GM23338 (cell line): ENCODE measurements at regions not wholly inside any gene's neighbourhood (a gene's known extent, or its start where the extent isn't known, plus 50 kb on each side); places are given as distances from the start of the nearest gene placed in this dataset.

Experiments used
- ATAC-seq: fragments of 200-7000 bp; cut with Tn5 transposase; 3 replicates; pipeline ENCODE4 v1.9.1; 2020
- DNase-seq: peaks from one replicate; pipeline ENCODE4 v3.0.0-alpha.2; 2015; ENCODE audit warnings: low spot score
- H2AFZ ChIP-seq: fragments of 200-600 bp; sonication (generic); 2 replicates; pipeline ENCODE4 v1.8.0; 2016; ENCODE audit warnings: antibody characterized with exemption, mild to moderate bottlenecking, moderate library complexity
- H3F3A ChIP-seq: fragments of 200-600 bp; sonication (generic); replicated peaks from 2 replicates; pipeline ENCODE4 v1.8.0; 2017; ENCODE audit warnings: antibody characterized with exemption, mixed run types, low read depth
- H3K27ac ChIP-seq: fragments of 200-600 bp; sonication (generic); 2 replicates; pipeline ENCODE4 v1.6.1; 2016; ENCODE audit warnings: low read depth
- H3K27me3 ChIP-seq: fragments of 200-600 bp; sonication (generic); 2 replicates; pipeline ENCODE4 v1.8.0; 2016; ENCODE audit warnings: mild to moderate bottlenecking, mixed run types, moderate library complexity; ENCODE audit not compliant: insufficient read depth
- H3K36me3 ChIP-seq: fragments of 200-600 bp; sonication (generic); 2 replicates; pipeline ENCODE4 v1.8.0; 2016; ENCODE audit warnings: mild to moderate bottlenecking; ENCODE audit not compliant: insufficient read depth
- H3K4me1 ChIP-seq: fragments of 200-600 bp; sonication (generic); 2 replicates; pipeline ENCODE4 v1.8.0; 2016; ENCODE audit warnings: mild to moderate bottlenecking, moderate library complexity; ENCODE audit not compliant: insufficient read depth
- H3K4me2 ChIP-seq: fragments of 200-600 bp; sonication (generic); 2 replicates; pipeline ENCODE4 v1.7.1; 2017; ENCODE audit warnings: mixed run types
- H3K4me3 ChIP-seq: fragments of 200-600 bp; sonication (generic); 2 replicates; pipeline ENCODE4 v1.6.1; 2016; ENCODE audit warnings: mixed run types
- H3K79me2 ChIP-seq: fragments of 200-600 bp; sonication (generic); replicated peaks from 2 replicates; pipeline ENCODE4 v1.8.0; 2017; ENCODE audit warnings: mild to moderate bottlenecking; ENCODE audit not compliant: insufficient read depth
- H3K9me2 ChIP-seq: fragments of 200-600 bp; sonication (generic); 2 replicates; pipeline ENCODE4 v1.8.0; 2017; ENCODE audit not compliant: insufficient read depth
- H4K20me1 ChIP-seq: fragments of 200-600 bp; sonication (generic); replicated peaks from 2 replicates; pipeline ENCODE4 v1.8.0; 2017; ENCODE audit warnings: mild to moderate bottlenecking; ENCODE audit not compliant: insufficient read depth
- H3K27ac Mint-ChIP-seq: 2 replicates; pipeline ENCODE4 v1.8.0; 2020; ENCODE audit warnings: inconsistent platforms, mild to moderate bottlenecking, moderate library complexity, mixed read lengths
- H3K27me3 Mint-ChIP-seq: 3 replicates; pipeline ENCODE4 v1.8.0; 2022; ENCODE audit warnings: low read depth, mild to moderate bottlenecking, moderate library complexity, mixed read lengths, inconsistent platforms; ENCODE audit not compliant: insufficient read depth, poor library complexity
- H3K36me3 Mint-ChIP-seq: 3 replicates; pipeline ENCODE4 v1.8.0; 2021; ENCODE audit warnings: low read depth, mild to moderate bottlenecking, inconsistent platforms, moderate library complexity, mixed read lengths
- H3K4me1 Mint-ChIP-seq: 3 replicates; pipeline ENCODE4 v1.8.0; 2020; ENCODE audit warnings: mild to moderate bottlenecking, inconsistent platforms, mixed read lengths
- H3K4me3 Mint-ChIP-seq: 3 replicates; pipeline ENCODE4 v1.8.0; 2021; ENCODE audit warnings: moderate library complexity, mild to moderate bottlenecking, inconsistent platforms, mixed read lengths
- H3K9me3 Mint-ChIP-seq: 3 replicates; pipeline ENCODE4 v1.8.0; 2020; ENCODE audit warnings: moderate library complexity, mild to moderate bottlenecking, inconsistent platforms, mixed read lengths
- CREB1 ChIP-seq: fragments of 250-450 bp; sonication (Bioruptor Pico); IDR thresholded peaks from 2 replicates; pipeline ENCODE4 v1.5.0; 2020; ENCODE audit warnings: low read depth, mild to moderate bottlenecking, moderate library complexity
- EZH2 ChIP-seq: fragments of 200-600 bp; sonication (generic); IDR thresholded peaks from one replicate; pipeline ENCODE4 v1.8.0; 2017; ENCODE audit warnings: antibody characterized with exemption, mild to moderate bottlenecking, low read depth; ENCODE audit not compliant: unreplicated experiment
- EZH2phosphoT487 ChIP-seq: fragments of 200-600 bp; sonication (generic); IDR thresholded peaks from one replicate; pipeline ENCODE4 v1.8.1; 2018; ENCODE audit warnings: antibody characterized with exemption; ENCODE audit not compliant: unreplicated experiment
- JUNB ChIP-seq: IDR thresholded peaks from one replicate; pipeline ENCODE4 v1.6.1; 2016; ENCODE audit warnings: antibody characterized with exemption; ENCODE audit not compliant: unreplicated experiment
- NANOG ChIP-seq: IDR thresholded peaks from 2 replicates; pipeline ENCODE4 v1.6.1; 2016; ENCODE audit warnings: antibody characterized with exemption, borderline replicate concordance
- POLR2AphosphoS5 ChIP-seq: IDR thresholded peaks from 2 replicates; pipeline ENCODE4 v1.6.1; 2016; ENCODE audit warnings: antibody characterized with exemption, low read depth
- STAT1 ChIP-seq: IDR thresholded peaks from one replicate; pipeline ENCODE4 v1.6.1; 2016; ENCODE audit warnings: antibody characterized with exemption; ENCODE audit not compliant: unreplicated experiment
- ZNF114 ChIP-seq: fragments of 250-450 bp; sonication (Bioruptor Pico); IDR thresholded peaks from 2 replicates; pipeline ENCODE4 v1.5.0; 2020; ENCODE audit warnings: mild to moderate bottlenecking, moderate library complexity
- ZNF331 ChIP-seq: fragments of 250-450 bp; sonication (Bioruptor Pico); IDR thresholded peaks from 2 replicates; pipeline ENCODE4 v1.5.0; 2020; ENCODE audit warnings: low read depth, mild to moderate bottlenecking, moderate library complexity
- TF ChIP-seq, protein P1 (sequence below): fragments of 250-450 bp; sonication (Bioruptor Pico); IDR thresholded peaks from 2 replicates; pipeline ENCODE4 v1.5.0; 2020; ENCODE audit warnings: mild to moderate bottlenecking, moderate library complexity
- TF ChIP-seq, protein P2 (sequence below), 2 experiments: fragments of 200-600 bp in 1 of 2; sonication (generic) in 1 of 2; conservative IDR thresholded peaks; 2 replicates each; pipeline versions ENCODE4 v1.5.1 to v1.6.1; 2016 to 2017; ENCODE audit warnings: antibody characterized with exemption in 2 of 2, low read depth in 2 of 2, mild to moderate bottlenecking in 2 of 2, moderate library complexity in 1 of 2
- TF ChIP-seq, protein P3 (sequence below): IDR thresholded peaks from 2 replicates; pipeline ENCODE4 v1.6.1; 2016; ENCODE audit warnings: antibody characterized with exemption
- TF ChIP-seq, protein P4 (sequence below): IDR thresholded peaks from one replicate; pipeline ENCODE4 v1.6.1; 2018; ENCODE audit warnings: antibody characterized with exemption; ENCODE audit not compliant: unreplicated experiment

DNA sequence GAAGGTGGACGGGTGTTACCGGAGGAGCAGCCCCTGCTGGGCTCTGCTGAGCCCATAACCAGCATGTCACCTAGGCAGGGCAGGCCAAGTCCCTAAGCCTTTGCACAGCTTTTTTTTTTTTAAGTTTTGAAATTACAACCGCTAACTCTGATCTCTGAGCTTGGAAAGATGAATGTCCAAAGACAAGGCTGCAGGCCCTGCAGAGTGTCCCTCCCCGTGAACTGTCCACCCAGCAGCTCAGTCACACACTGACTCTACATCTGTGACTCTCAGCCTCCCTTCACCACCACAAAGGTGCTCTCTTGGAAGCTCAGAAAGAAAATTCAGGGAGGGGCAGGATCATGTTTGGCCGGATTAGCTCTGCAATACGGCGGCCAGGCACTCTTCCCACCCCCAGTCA lies 119.0 kb upstream of the PPP1R26 start:
- no peak overlapping the region for H3K4me3 ChIP-seq
- no peaks in the 10 kb centered on the region for H3K4me1 ChIP-seq
- Mint-ChIP-seq H3K9me3 (no peaks in the 10 kb centered on the region; the same call in 1 of the 3 replicates), H3K4me3 (no peak overlapping the region), H3K36me3 (no peaks in the 10 kb centered on the region), H3K27ac (no peak overlapping the region), H3K4me1 (peaks cover 5% of the 10 kb centered on the region), H3K27me3 (peaks cover 6% of the 10 kb centered on the region)
- TF ChIP-seq POLR2AphosphoS5 = no peak
- TF ChIP-seq, protein P1, sequence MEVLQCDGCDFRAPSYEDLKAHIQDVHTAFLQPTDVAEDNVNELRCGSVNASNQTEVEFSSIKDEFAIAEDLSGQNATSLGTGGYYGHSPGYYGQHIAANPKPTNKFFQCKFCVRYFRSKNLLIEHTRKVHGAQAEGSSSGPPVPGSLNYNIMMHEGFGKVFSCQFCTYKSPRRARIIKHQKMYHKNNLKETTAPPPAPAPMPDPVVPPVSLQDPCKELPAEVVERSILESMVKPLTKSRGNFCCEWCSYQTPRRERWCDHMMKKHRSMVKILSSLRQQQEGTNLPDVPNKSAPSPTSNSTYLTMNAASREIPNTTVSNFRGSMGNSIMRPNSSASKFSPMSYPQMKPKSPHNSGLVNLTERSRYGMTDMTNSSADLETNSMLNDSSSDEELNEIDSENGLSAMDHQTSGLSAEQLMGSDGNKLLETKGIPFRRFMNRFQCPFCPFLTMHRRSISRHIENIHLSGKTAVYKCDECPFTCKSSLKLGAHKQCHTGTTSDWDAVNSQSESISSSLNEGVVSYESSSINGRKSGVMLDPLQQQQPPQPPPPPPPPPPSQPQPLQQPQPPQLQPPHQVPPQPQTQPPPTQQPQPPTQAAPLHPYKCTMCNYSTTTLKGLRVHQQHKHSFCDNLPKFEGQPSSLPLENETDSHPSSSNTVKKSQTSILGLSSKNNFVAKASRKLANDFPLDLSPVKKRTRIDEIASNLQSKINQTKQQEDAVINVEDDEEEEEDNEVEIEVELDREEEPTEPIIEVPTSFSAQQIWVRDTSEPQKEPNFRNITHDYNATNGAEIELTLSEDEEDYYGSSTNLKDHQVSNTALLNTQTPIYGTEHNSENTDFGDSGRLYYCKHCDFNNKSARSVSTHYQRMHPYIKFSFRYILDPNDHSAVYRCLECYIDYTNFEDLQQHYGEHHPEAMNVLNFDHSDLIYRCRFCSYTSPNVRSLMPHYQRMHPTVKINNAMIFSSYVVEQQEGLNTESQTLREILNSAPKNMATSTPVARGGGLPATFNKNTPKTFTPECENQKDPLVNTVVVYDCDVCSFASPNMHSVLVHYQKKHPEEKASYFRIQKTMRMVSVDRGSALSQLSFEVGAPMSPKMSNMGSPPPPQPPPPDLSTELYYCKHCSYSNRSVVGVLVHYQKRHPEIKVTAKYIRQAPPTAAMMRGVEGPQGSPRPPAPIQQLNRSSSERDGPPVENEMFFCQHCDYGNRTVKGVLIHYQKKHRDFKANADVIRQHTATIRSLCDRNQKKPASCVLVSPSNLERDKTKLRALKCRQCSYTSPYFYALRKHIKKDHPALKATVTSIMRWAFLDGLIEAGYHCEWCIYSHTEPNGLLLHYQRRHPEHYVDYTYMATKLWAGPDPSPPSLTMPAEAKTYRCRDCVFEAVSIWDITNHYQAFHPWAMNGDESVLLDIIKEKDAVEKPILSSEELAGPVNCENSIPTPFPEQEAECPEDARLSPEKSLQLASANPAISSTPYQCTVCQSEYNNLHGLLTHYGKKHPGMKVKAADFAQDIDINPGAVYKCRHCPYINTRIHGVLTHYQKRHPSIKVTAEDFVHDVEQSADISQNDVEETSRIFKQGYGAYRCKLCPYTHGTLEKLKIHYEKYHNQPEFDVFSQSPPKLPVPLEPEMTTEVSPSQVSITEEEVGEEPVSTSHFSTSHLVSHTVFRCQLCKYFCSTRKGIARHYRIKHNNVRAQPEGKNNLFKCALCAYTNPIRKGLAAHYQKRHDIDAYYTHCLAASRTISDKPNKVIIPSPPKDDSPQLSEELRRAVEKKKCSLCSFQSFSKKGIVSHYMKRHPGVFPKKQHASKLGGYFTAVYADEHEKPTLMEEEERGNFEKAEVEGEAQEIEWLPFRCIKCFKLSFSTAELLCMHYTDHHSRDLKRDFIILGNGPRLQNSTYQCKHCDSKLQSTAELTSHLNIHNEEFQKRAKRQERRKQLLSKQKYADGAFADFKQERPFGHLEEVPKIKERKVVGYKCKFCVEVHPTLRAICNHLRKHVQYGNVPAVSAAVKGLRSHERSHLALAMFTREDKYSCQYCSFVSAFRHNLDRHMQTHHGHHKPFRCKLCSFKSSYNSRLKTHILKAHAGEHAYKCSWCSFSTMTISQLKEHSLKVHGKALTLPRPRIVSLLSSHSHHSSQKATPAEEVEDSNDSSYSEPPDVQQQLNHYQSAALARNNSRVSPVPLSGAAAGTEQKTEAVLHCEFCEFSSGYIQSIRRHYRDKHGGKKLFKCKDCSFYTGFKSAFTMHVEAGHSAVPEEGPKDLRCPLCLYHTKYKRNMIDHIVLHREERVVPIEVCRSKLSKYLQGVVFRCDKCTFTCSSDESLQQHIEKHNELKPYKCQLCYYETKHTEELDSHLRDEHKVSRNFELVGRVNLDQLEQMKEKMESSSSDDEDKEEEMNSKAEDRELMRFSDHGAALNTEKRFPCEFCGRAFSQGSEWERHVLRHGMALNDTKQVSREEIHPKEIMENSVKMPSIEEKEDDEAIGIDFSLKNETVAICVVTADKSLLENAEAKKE (CRISPR knock-in tag) = no peak
- TF ChIP-seq NANOG = no peak
- TF ChIP-seq JUNB = no peak
- TF ChIP-seq ZNF331 (CRISPR knock-in tag) = no peak
- no peak for TF ChIP-seq EZH2phosphoT487
- TF ChIP-seq, protein P2, sequence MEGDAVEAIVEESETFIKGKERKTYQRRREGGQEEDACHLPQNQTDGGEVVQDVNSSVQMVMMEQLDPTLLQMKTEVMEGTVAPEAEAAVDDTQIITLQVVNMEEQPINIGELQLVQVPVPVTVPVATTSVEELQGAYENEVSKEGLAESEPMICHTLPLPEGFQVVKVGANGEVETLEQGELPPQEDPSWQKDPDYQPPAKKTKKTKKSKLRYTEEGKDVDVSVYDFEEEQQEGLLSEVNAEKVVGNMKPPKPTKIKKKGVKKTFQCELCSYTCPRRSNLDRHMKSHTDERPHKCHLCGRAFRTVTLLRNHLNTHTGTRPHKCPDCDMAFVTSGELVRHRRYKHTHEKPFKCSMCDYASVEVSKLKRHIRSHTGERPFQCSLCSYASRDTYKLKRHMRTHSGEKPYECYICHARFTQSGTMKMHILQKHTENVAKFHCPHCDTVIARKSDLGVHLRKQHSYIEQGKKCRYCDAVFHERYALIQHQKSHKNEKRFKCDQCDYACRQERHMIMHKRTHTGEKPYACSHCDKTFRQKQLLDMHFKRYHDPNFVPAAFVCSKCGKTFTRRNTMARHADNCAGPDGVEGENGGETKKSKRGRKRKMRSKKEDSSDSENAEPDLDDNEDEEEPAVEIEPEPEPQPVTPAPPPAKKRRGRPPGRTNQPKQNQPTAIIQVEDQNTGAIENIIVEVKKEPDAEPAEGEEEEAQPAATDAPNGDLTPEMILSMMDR (conservative IDR thresholded peaks at IDR 0.05; ENCODE audit: low read depth in 2 of 2) = no peak
- TF ChIP-seq, protein P3, sequence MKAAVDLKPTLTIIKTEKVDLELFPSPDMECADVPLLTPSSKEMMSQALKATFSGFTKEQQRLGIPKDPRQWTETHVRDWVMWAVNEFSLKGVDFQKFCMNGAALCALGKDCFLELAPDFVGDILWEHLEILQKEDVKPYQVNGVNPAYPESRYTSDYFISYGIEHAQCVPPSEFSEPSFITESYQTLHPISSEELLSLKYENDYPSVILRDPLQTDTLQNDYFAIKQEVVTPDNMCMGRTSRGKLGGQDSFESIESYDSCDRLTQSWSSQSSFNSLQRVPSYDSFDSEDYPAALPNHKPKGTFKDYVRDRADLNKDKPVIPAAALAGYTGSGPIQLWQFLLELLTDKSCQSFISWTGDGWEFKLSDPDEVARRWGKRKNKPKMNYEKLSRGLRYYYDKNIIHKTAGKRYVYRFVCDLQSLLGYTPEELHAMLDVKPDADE = no peak
- TF ChIP-seq STAT1 = no peak
- TF ChIP-seq ZNF114 (CRISPR knock-in tag) = no peak
- TF ChIP-seq EZH2 = no peak
- TF ChIP-seq, protein P4, sequence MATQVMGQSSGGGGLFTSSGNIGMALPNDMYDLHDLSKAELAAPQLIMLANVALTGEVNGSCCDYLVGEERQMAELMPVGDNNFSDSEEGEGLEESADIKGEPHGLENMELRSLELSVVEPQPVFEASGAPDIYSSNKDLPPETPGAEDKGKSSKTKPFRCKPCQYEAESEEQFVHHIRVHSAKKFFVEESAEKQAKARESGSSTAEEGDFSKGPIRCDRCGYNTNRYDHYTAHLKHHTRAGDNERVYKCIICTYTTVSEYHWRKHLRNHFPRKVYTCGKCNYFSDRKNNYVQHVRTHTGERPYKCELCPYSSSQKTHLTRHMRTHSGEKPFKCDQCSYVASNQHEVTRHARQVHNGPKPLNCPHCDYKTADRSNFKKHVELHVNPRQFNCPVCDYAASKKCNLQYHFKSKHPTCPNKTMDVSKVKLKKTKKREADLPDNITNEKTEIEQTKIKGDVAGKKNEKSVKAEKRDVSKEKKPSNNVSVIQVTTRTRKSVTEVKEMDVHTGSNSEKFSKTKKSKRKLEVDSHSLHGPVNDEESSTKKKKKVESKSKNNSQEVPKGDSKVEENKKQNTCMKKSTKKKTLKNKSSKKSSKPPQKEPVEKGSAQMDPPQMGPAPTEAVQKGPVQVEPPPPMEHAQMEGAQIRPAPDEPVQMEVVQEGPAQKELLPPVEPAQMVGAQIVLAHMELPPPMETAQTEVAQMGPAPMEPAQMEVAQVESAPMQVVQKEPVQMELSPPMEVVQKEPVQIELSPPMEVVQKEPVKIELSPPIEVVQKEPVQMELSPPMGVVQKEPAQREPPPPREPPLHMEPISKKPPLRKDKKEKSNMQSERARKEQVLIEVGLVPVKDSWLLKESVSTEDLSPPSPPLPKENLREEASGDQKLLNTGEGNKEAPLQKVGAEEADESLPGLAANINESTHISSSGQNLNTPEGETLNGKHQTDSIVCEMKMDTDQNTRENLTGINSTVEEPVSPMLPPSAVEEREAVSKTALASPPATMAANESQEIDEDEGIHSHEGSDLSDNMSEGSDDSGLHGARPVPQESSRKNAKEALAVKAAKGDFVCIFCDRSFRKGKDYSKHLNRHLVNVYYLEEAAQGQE = no peak
- no peak for TF ChIP-seq CREB1 (CRISPR knock-in tag)
- no peaks in the 10 kb centered on the region for H3K36me3 ChIP-seq
- no peaks in the 10 kb centered on the region for H3K79me2 ChIP-seq
- H3K27ac ChIP-seq = no peak overlapping the region
- no peak overlapping the region for H3K4me2 ChIP-seq
- ATAC-seq (no peak), DNase-seq (no peak)
- no peaks in the 10 kb centered on the region for H3K27me3 ChIP-seq
- no peaks in the 10 kb centered on the region for H3F3A ChIP-seq
- no peaks in the 10 kb centered on the region for H3K9me2 ChIP-seq
- H4K20me1 ChIP-seq = no peaks in the 10 kb centered on the region
- H2AFZ ChIP-seq = no peak overlapping the region
